ENCODE measurements at regions not wholly inside any gene's neighbourhood (a gene's known extent, or its start where the extent isn't known, plus 50 kb on each side); places are given as distances from the start of the nearest gene placed in this dataset.

DNA sequence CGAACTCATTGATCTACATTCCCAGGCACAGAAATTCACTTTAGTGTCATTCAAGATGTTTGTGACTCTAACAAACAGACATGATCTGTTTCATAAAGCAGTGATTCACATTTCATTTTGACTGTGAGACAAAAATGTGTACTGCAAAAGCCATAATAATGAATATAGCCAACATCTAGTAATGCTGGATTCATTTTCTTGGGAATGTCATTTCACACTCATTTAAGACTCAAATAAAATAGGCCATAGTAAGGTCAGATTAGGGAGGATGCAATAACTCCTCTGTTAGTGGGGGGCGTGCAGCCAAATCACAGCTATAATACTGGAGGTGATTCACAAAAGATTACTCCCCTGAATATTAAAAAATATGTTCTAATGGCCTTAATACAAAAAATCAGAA lies 566.6 kb upstream of the ZWINT start:
- Histone ChIP-seq H3K4me1 (no peaks in the 10 kb centered on the region), H3K27ac (no peak overlapping the region), H3K36me3 (no peaks in the 10 kb centered on the region), H3K9me3 (no peaks in the 10 kb centered on the region), H3K27me3 (no peaks in the 10 kb centered on the region), H3K4me3 (no peak overlapping the region)
- intact Hi-C loops (cut with DNase I) = no loop called here
- TF ChIP-seq, protein P1, sequence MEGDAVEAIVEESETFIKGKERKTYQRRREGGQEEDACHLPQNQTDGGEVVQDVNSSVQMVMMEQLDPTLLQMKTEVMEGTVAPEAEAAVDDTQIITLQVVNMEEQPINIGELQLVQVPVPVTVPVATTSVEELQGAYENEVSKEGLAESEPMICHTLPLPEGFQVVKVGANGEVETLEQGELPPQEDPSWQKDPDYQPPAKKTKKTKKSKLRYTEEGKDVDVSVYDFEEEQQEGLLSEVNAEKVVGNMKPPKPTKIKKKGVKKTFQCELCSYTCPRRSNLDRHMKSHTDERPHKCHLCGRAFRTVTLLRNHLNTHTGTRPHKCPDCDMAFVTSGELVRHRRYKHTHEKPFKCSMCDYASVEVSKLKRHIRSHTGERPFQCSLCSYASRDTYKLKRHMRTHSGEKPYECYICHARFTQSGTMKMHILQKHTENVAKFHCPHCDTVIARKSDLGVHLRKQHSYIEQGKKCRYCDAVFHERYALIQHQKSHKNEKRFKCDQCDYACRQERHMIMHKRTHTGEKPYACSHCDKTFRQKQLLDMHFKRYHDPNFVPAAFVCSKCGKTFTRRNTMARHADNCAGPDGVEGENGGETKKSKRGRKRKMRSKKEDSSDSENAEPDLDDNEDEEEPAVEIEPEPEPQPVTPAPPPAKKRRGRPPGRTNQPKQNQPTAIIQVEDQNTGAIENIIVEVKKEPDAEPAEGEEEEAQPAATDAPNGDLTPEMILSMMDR (IDR thresholded peaks at IDR 0.05) = no peak
- DNase-seq (ENCODE audit: low spot score in 2 of 2) = no peak

GRCh38 chr10:56920601-56921261 lies 559.7 kb upstream of the ZWINT start:
- Histone ChIP-seq H3K27me3 (no peaks in the 10 kb centered on the region), H3K4me3 (no peak overlapping the region), H3K36me3 (no peaks in the 10 kb centered on the region), H3K4me1 (no peaks in the 10 kb centered on the region), H3K9me3 (no peaks in the 10 kb centered on the region), H3K27ac (no peak overlapping the region)
- DNase-seq (ENCODE audit: low spot score in 2 of 2) = no peak
- TF ChIP-seq, protein P1 (IDR thresholded peaks at IDR 0.05) = no peak
- intact Hi-C loops (cut with DNase I) = no loop called here

GRCh38 chr10:56912043-56912442 lies 551.0 kb upstream of the ZWINT start:
- intact Hi-C loops (cut with DNase I) = no loop called here
- Histone ChIP-seq H3K36me3 (no peaks in the 10 kb centered on the region), H3K4me1 (no peaks in the 10 kb centered on the region), H3K4me3 (no peak overlapping the region), H3K27ac (no peak overlapping the region), H3K9me3 (no peaks in the 10 kb centered on the region), H3K27me3 (no peaks in the 10 kb centered on the region)
- DNase-seq (ENCODE audit: low spot score in 2 of 2) = no peak
- TF ChIP-seq, protein P1 (IDR thresholded peaks at IDR 0.05) = no peak

DNA sequence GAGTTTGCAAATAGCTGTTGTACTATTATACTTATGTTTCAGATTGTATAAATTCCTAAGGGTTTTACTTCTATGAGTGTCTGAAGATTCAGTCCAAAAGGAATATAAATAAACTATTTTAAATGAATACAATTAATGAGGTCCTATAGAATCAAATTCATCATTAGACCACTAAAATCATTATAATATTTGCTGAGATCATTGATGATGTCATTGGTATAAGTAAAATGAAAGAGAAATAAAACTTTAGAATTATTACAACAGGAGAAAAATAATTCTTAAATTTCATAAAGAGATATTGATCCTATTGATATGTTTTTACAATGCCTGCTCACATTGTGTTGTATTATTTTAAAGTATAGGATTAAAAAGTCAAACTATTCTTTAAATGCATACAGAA lies 544.0 kb upstream of the ZWINT start:
- TF ChIP-seq, protein P1 (IDR thresholded peaks at IDR 0.05) = no peak
- Histone ChIP-seq H3K9me3 (no peaks in the 10 kb centered on the region), H3K4me1 (no peaks in the 10 kb centered on the region), H3K36me3 (no peaks in the 10 kb centered on the region), H3K27me3 (no peaks in the 10 kb centered on the region), H3K27ac (no peak overlapping the region), H3K4me3 (no peak overlapping the region)
- intact Hi-C loops (cut with DNase I) = no loop called here
- DNase-seq (ENCODE audit: low spot score in 2 of 2) = no peak

- DNase-seq (ENCODE audit: low spot score in 2 of 2) = no peak
- Histone ChIP-seq H3K27me3 (no peaks in the 10 kb centered on the region), H3K9me3 (no peaks in the 10 kb centered on the region), H3K4me3 (no peak overlapping the region), H3K4me1 (no peaks in the 10 kb centered on the region), H3K36me3 (no peaks in the 10 kb centered on the region), H3K27ac (no peak overlapping the region)
- intact Hi-C loops (cut with DNase I) = no loop called here
- TF ChIP-seq, protein P1 (IDR thresholded peaks at IDR 0.05) = no peak
These were observed 541.5 kb upstream of the ZWINT start for GRCh38 chr10:56902554-56902953.

DNA sequence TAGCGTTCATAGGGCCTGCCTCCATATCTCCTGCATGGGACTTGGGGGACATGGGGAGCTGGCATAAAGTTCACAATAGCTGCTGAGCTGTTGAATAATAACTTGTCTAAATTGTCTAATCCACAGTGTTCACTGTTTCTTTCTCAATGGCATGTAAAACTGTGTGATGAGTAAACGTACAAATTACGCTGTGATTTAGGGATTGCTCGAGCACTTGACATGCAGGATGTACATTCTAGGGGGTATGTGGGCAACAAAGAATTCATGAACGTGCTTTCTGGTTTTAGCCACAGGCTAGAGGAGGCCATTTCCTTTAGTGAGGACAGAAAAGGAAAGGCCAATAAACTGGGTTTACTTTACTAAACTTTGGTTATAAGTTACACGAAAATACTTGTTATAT lies 534.2 kb upstream of the ZWINT start:
- H3K27me3 ChIP-seq = no peaks in the 10 kb centered on the region
- no peak for DNase-seq (ENCODE audit: low spot score in 2 of 2)
- H3K27ac ChIP-seq = no peak overlapping the region
- no peaks in the 10 kb centered on the region for H3K4me1 ChIP-seq
- TF ChIP-seq, protein P1 (IDR thresholded peaks at IDR 0.05) = no peak
- no peaks in the 10 kb centered on the region for H3K9me3 ChIP-seq
- intact Hi-C loops (cut with DNase I) = no loop called here
- no peaks in the 10 kb centered on the region for H3K36me3 ChIP-seq
- no peak overlapping the region for H3K4me3 ChIP-seq
